GM12878 (cell line): ENCODE measurements at regions not wholly inside any gene's neighbourhood (a gene's known extent, or its start where the extent isn't known, plus 50 kb on each side); places are given as distances from the start of the nearest gene placed in this dataset.

Source experiments
- ATAC-seq: fragments of 200-7000 bp; cut with Tn5 transposase; 3 replicates; pipeline ENCODE4 v1.9.1; 2020; ENCODE audit warnings: mild to moderate bottlenecking, moderate library complexity
- BruUV-seq: library from RNA; stranded (reverse); fragments of 400-500 nt; replicated peaks from 2 replicates; lab custom pipeline; 2021; lab: Mats Ljungman, UMichigan
- CTCF ChIA-PET: fragments of 300-600 bp; sonication (Branson Sonifier 250); formaldehyde crosslinking; extraction: SDS; loops from one replicate; lab custom pipeline; 2021; ENCODE audit warnings: inconsistent platforms; lab: Yijun Ruan, JAX
- POLR2A ChIA-PET: fragments of 350-600 bp; formaldehyde crosslinking; extraction: SDS; loops from one replicate; lab custom pipeline; 2021; ENCODE audit warnings: inconsistent platforms; lab: Charles Lee
- RAD21 ChIA-PET: fragments of 300-600 bp; sonication (Branson Sonifier 250); formaldehyde crosslinking; loops from one replicate; lab custom pipeline; 2023; ENCODE audit warnings: antibody characterized with exemption; ENCODE audit not compliant: unreplicated experiment; lab: Charles Lee
- SMC1A ChIA-PET: fragments of 300-600 bp; sonication (Branson Sonifier 250); formaldehyde crosslinking; loops from one replicate; lab custom pipeline; 2023; ENCODE audit not compliant: unreplicated experiment, uncharacterized antibody; lab: Charles Lee
- DNase-seq: peaks from one replicate; pipeline ENCODE4 v3.0.0-alpha.2; 2011; ENCODE audit warnings: low read depth, low spot score
- FAIRE-seq: peaks from 3 replicates; lab custom pipeline; 2011; peaks lifted over from hg19 to GRCh38; lab: Jason Lieb, UNC
- H2AFZ ChIP-seq: 2 replicates; pipeline ENCODE4 v1.6.0; 2011; ENCODE audit warnings: low read depth, low read length, control low read depth; ENCODE audit not compliant: control insufficient read depth
- H3K27ac ChIP-seq: 2 replicates; pipeline ENCODE4 v1.5.1; 2011; ENCODE audit warnings: control low read depth; ENCODE audit not compliant: control insufficient read depth, insufficient read depth
- H3K27me3 ChIP-seq, 2 experiments: replicated peaks in 1 of 2; 2 replicates each; pipeline versions ENCODE4 v1.6.0 to v1.6.1; 2011; ENCODE audit warnings: low read length in 1 of 2; ENCODE audit not compliant: control insufficient read depth in 2 of 2, insufficient read depth in 2 of 2
- H3K36me3 ChIP-seq, 2 experiments: 2 replicates each; pipeline ENCODE4 v1.5.1; 2011; ENCODE audit warnings: low read length in 1 of 2; ENCODE audit not compliant: control insufficient read depth in 2 of 2, insufficient read depth in 2 of 2
- H3K4me1 ChIP-seq: 2 replicates; pipeline ENCODE4 v1.6.1; 2011; ENCODE audit warnings: mild to moderate bottlenecking, low read length, moderate library complexity, mixed read lengths; ENCODE audit not compliant: control insufficient read depth, insufficient read depth
- H3K4me2 ChIP-seq: 2 replicates; pipeline ENCODE4 v1.6.0; 2011; ENCODE audit warnings: control low read depth; ENCODE audit not compliant: control insufficient read depth, insufficient read depth
- H3K4me3 ChIP-seq: fragments of 200-600 bp; sonication (generic); 2 replicates; pipeline ENCODE4 v1.5.1; 2016
- H3K79me2 ChIP-seq: 2 replicates; pipeline ENCODE4 v1.6.0; 2011; ENCODE audit warnings: low read length; ENCODE audit not compliant: control insufficient read depth, insufficient read depth
- H3K9ac ChIP-seq: 2 replicates; pipeline ENCODE4 v1.8.0; 2011; ENCODE audit warnings: low read length, control low read depth, mixed read lengths; ENCODE audit not compliant: control insufficient read depth, insufficient read depth
- H3K9me3 ChIP-seq: replicated peaks from 3 replicates; pipeline ENCODE4 v1.5.1; 2011; ENCODE audit warnings: mild to moderate bottlenecking, low read length; ENCODE audit not compliant: control insufficient read depth, insufficient read depth
- H4K20me1 ChIP-seq: 2 replicates; pipeline ENCODE4 v1.6.0; 2011; ENCODE audit not compliant: control insufficient read depth, insufficient read depth
- CBX5 ChIP-seq: sonication (generic); IDR thresholded peaks from 2 replicates; pipeline ENCODE4 v1.6.1; 2016; ENCODE audit warnings: low read depth, moderate library complexity, mild to moderate bottlenecking, inconsistent platforms
- EED ChIP-seq: sonication (generic); IDR thresholded peaks from 2 replicates; pipeline ENCODE4 v1.6.1; 2016; ENCODE audit warnings: antibody characterized with exemption, low read depth
- FOXM1 ChIP-seq: IDR thresholded peaks from 2 replicates; pipeline ENCODE4 v1.6.1; 2012; ENCODE audit warnings: low read depth, mild to moderate bottlenecking, inconsistent platforms, low read length, moderate library complexity
- MEF2A ChIP-seq: IDR thresholded peaks from 2 replicates; pipeline ENCODE4 v1.6.1; 2011; ENCODE audit warnings: low read depth, mild to moderate bottlenecking, low read length, moderate library complexity; ENCODE audit not compliant: insufficient read depth
- MTA2 ChIP-seq: fragments of 450-650 bp; IDR thresholded peaks from 2 replicates; pipeline ENCODE4 v1.6.1; 2016; ENCODE audit warnings: low read depth, mild to moderate bottlenecking, moderate library complexity
- PAX5 ChIP-seq: IDR thresholded peaks from 2 replicates; pipeline ENCODE4 v1.6.1; 2011; ENCODE audit warnings: low read depth, low read length, borderline replicate concordance
- RCOR1 ChIP-seq: conservative IDR thresholded peaks from 2 replicates; pipeline ENCODE4 v1.6.1; 2012; ENCODE audit warnings: low read depth, low read length, improper control_type of control experiment
- RFX5 ChIP-seq: IDR thresholded peaks from 2 replicates; pipeline ENCODE4 v1.6.1; 2011; ENCODE audit warnings: low read depth, low read length, improper control_type of control experiment
- SREBF2 ChIP-seq: IDR thresholded peaks from 2 replicates; pipeline ENCODE4 v1.6.1; 2012; ENCODE audit warnings: mild to moderate bottlenecking, low read length
- TBL1XR1 ChIP-seq: IDR thresholded peaks from 2 replicates; pipeline ENCODE4 v1.6.1; 2012; ENCODE audit warnings: low read depth, low read length, improper control_type of control experiment
- YY1 ChIP-seq: IDR thresholded peaks from 2 replicates; pipeline ENCODE4 v1.6.1; 2011; ENCODE audit warnings: low read depth, mild to moderate bottlenecking, low read length
- ZNF207 ChIP-seq: fragments of 450-650 bp; IDR thresholded peaks from 2 replicates; pipeline ENCODE4 v1.6.1; 2014; ENCODE audit warnings: antibody characterized with exemption, mild to moderate bottlenecking, borderline replicate concordance
- ZNF274 ChIP-seq: IDR thresholded peaks from one replicate; pipeline ENCODE4 v1.8.0; 2011; ENCODE audit not compliant: insufficient read length, insufficient read depth
- WGBS: methylation state at CpG from one replicate; pipeline ENCODE4 v1.1.6; 2016; ENCODE audit warnings: low lambda C conversion rate; ENCODE audit not compliant: insufficient replicate concordance, insufficient coverage; ENCODE audit errors: missing lambda C conversion rate; 5-methylcytosine and 5-hydroxymethylcytosine counted together
- in situ Hi-C: fragments of 300-500 bp; cut with MboI; formaldehyde crosslinking; loops from 9 replicates; pipeline ENCODE4 v1.14.3; 2018; ENCODE audit warnings: mixed read lengths
- intact Hi-C: fragments of 100-400 bp; cut with micrococcal nuclease; formaldehyde crosslinking; loops from one replicate; pipeline ENCODE4 v1.14.2; 2022; ENCODE audit not compliant: unreplicated experiment

DNA sequence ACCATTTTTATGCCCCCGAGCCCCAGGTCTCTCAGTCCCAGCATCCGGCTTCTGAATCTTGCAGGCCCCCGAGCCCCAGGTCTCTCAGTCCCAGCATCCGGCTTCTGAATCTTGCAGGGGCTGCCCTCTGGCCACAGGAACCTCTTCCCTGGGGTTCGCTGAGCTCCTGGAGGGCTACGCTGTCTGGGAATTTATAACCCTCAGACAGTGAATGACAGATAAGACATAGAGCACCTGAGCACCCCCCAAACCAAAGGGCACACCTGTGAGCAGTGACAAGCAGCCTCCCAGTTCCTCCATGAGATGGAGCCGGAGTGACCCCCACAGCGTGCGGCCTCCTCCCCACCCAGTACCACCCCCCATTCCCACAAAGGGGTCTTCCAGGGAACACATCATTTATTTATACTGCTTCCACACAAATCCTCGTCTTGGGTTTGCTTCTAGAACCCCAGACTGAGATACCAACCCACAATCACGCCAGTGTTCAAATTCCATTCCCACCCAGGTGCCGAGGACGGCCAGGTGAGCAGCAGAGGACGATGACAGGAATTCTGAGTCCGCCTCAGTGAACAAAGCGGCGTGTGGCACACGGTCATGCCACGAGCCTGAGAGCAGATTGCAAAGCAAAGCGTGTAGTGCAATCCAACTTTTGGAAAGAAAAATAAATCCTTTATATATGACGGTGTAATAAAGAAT lies 57.7 kb upstream of the FAM20C start:
- Histone ChIP-seq H3K27ac (no peak overlapping the region), H3K9me3 (no peaks in the 10 kb centered on the region), H2AFZ (no peak overlapping the region)
- RAD21 ChIA-PET: no interaction called here
- SMC1A ChIA-PET: no interaction called here
- TF ChIP-seq ZNF274 (no peak), MTA2 (no peak), FOXM1 (no peak), MEF2A (no peak), TBL1XR1 (no peak), RCOR1 (no peak), CBX5 (no peak), SREBF2 (no peak), RFX5 (no peak), PAX5 (no peak), EED (no peak), ZNF207 (no peak), YY1 (no peak)
- TF ChIP-seq, all 136 proteins: peak for 0
- H3K4me2 ChIP-seq: no peak overlapping the region
- no peaks in the 10 kb centered on the region for H3K4me1 ChIP-seq
- H4K20me1 ChIP-seq: no peaks in the 10 kb centered on the region
- ChIA-PET CTCF (no interaction called here), POLR2A (no interaction called here)
- H3K9ac ChIP-seq: no peak overlapping the region
- BruUV-seq: no TSS peak
- no peaks in the 10 kb centered on the region for H3K27me3 ChIP-seq
- FAIRE-seq: no peak
- H3K36me3 ChIP-seq: no peaks in the 10 kb centered on the region
- 33% methylated on average over 21 of the region's 21 CpGs for WGBS
- DNase-seq: no peak
- intact Hi-C loops (no loop called here), in situ Hi-C loops (no loop called here)
- H3K79me2 ChIP-seq: no peaks in the 10 kb centered on the region
- no peak overlapping the region for H3K4me3 ChIP-seq
- ATAC-seq: no peak
